Activated CD4-positive, alpha-beta memory T cell treated with anti-CD3 and anti-CD28 coated beads, Interleukin-2, amount 10 ng/mL, durations not matched to agents 7 days and 5 days (primary cell): ENCODE measurements at regions not wholly inside any gene's neighbourhood (a gene's known extent, or its start where the extent isn't known, plus 50 kb on each side); places are given as distances from the start of the nearest gene placed in this dataset.

Experiments used
- CTCF ChIA-PET: fragments of 350-600 bp; sonication (Branson Sonifier 250); formaldehyde crosslinking; loops from one replicate; lab custom pipeline; 2021; ENCODE audit warnings: antibody characterized with exemption, inconsistent platforms; lab: Charles Lee
- POLR2A ChIA-PET: fragments of 350-600 bp; sonication (Branson Sonifier 250); formaldehyde crosslinking; loops from one replicate; lab custom pipeline; 2021; ENCODE audit warnings: antibody characterized with exemption; lab: Charles Lee
- DNase-seq: peaks from one replicate; pipeline ENCODE4 v3.0.0-alpha.2; 2020
- H3K27ac Mint-ChIP-seq: one replicate; pipeline ENCODE4 v1.8.0; 2021; ENCODE audit warnings: mild to moderate bottlenecking, mixed read lengths
- H3K27me3 Mint-ChIP-seq: one replicate; pipeline ENCODE4 v1.8.0; 2021; ENCODE audit warnings: mixed read lengths
- H3K36me3 Mint-ChIP-seq: one replicate; pipeline ENCODE4 v1.8.0; 2021; ENCODE audit warnings: low read depth, mixed read lengths
- H3K4me1 Mint-ChIP-seq: one replicate; pipeline ENCODE4 v1.8.0; 2021; ENCODE audit warnings: mixed read lengths
- H3K4me3 Mint-ChIP-seq: one replicate; pipeline ENCODE4 v1.8.0; 2021; ENCODE audit warnings: mild to moderate bottlenecking, mixed read lengths
- H3K9me3 Mint-ChIP-seq: one replicate; pipeline ENCODE4 v1.8.0; 2021; ENCODE audit warnings: mixed read lengths

DNA sequence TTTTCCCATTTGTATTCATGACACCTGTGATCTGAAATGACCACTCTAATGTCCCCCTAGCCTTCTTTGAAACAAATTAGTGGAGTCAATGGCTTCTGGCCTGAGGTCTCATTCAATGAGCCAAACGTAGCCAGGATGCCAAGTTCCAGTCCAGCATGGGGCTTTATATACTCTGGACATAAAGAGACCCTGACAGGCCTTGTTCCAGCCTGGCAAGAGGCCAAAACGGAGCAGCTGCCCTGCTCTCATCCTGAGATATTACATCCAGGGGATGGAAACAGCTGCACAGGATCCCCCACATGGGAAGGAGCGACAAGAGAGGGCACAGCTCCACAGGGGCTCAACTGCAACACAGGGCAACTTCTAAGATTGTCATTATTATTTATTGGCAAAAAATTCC, 437.8 kb downstream of the CDH26 start:
- no peak for DNase-seq
- ChIA-PET POLR2A (no interaction called here), CTCF (no interaction called here)
- H3K4me3 Mint-ChIP-seq: no peak overlapping the region
- no peaks in the 10 kb centered on the region for H3K4me1 Mint-ChIP-seq
- H3K36me3 Mint-ChIP-seq: no peaks in the 10 kb centered on the region
- H3K27me3 Mint-ChIP-seq: no peaks in the 10 kb centered on the region
- peaks cover 4% of the 10 kb centered on the region for H3K9me3 Mint-ChIP-seq
- H3K27ac Mint-ChIP-seq: no peak overlapping the region

DNA sequence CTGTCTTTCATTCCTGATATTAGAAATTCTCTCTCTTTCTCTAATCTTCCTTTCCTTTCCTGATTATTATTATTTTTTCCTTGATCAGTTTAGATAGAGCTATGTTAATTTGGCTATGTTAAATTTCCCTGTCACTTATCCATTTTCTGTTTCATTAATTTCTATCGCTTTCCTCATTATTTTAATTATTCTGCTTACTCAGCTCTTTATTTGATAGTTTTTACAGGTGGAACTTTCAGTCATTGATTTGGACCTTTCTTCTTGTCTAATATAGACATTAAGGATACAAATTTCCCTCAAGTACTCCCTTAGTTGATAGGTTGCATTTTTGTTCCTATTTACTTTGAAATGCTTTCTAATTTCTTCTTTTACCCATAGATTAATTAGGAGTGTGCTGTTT, 442.3 kb downstream of the CDH26 start:
- ChIA-PET POLR2A (no interaction called here), CTCF (no interaction called here)
- Mint-ChIP-seq H3K27me3 (no peaks in the 10 kb centered on the region), H3K36me3 (no peaks in the 10 kb centered on the region), H3K4me3 (no peak overlapping the region), H3K27ac (no peak overlapping the region), H3K9me3 (peaks cover 4% of the 10 kb centered on the region), H3K4me1 (no peaks in the 10 kb centered on the region)
- no peak for DNase-seq

DNA sequence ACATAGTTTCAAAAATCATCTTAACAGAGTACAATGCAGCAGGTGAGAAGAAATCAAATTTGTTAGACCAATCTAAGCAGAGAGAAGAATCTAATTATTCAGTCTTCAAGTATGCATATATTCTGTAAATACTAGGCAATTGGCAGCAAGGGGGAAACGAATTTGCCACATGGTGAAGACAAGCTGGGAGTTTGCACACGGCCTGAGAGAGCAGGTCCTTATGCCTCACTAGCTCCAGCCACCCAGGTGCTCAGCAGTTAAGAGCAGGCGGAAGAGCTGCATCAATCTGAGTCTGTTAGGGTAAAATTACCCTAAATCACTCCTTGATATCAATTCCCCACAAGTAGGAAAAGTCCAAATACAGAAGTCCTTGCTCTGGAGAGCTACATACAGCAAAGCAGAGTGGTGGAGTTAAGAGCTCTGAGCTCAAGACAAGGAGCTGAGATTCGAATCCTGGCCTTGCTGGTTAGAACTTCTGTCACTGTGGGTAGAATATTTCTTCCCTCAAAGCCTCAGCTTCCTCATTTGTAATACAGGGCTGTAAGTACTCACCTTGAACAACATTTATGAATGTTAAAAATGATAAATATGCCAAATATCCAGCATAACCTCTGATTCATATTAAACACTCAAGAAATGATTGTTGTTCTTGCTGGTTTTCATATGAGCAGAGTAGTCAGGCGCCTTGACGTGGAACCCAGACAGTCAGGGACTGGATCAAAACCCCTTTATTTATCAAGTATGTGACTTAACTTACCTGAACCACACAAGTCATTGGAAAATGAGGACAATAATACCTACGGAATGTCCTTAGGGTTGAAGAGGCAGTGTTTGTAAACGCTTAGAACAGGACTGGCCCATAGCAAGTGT, 444.2 kb downstream of the CDH26 start:
- POLR2A ChIA-PET: no interaction called here
- Mint-ChIP-seq H3K4me1 (no peaks in the 10 kb centered on the region), H3K27me3 (no peaks in the 10 kb centered on the region), H3K9me3 (peaks cover 4% of the 10 kb centered on the region), H3K27ac (no peak overlapping the region), H3K4me3 (no peak overlapping the region), H3K36me3 (no peaks in the 10 kb centered on the region)
- CTCF ChIA-PET: no interaction called here
- DNase-seq: no peak

DNA sequence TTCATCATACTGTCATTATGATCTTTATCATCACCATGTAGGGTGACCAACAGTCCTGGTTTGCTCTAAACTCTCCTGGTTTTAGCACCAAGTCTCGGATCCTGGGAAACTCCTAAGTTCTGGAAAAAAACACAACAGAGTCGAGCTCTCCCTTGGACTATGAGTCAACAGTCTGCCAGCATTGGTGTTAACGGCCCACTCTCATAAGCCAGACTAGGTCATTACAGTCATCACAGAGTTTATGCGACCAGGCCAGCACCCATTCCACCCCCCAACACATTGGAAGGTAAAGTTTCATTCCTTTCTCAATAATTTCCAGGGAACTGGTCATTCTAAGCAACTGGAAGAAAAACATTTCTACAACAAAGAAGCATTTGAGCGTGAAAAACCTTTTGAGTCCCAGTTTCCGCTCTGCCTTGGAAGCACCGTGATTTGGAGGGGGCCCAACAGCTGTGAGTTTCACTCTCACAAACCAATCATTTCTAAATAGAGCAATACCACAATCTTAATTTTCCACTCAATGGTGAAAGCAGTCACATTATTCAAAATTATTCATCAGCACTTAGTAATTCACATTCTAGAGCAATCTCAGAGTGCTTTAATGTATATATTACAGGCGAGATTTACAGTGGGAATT, 445.0 kb downstream of the CDH26 start:
- no peak for DNase-seq
- ChIA-PET CTCF (no interaction called here), POLR2A (no interaction called here)
- no peak overlapping the region for H3K4me3 Mint-ChIP-seq
- no peak overlapping the region for H3K27ac Mint-ChIP-seq
- no peaks in the 10 kb centered on the region for H3K27me3 Mint-ChIP-seq
- peaks cover 4% of the 10 kb centered on the region for H3K4me1 Mint-ChIP-seq
- H3K36me3 Mint-ChIP-seq: no peaks in the 10 kb centered on the region
- peaks cover 4% of the 10 kb centered on the region for H3K9me3 Mint-ChIP-seq

DNA sequence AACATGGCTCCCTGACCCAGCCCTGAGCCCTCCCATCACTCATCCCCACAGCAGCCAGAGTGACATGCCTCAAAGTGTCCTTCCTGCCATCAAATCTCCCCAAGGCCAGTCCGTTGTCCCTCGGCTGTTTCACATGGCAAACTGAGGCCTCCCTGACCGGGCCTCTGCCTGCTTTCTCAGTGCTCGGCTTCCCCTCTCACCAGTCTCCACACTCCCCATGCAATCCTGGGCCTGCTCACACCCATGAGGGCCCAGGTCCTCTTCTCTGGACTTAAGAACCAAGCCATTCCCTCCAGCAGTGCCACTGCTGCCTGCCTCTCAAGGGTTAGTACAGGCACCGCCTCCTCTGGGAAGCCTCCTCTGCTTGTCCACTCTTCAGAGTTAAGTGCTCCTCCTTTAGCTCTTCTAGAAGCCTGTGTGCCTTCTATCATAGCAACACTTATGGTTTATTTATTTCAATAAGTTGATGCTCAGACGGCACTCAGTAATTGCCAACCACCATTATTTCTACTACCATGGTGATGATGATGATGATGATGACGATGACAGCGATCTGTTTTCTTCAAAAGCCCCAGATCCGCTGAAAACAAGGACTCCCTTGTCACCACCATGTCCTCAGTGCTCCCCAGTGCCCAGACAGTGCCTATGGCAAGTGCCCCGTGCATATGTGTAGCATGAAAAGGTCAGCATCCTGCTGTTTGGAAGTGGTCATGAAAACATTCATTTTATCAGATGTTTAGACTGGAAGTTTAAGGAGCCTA, 449.0 kb downstream of the CDH26 start:
- CTCF ChIA-PET: no interaction called here

DNA sequence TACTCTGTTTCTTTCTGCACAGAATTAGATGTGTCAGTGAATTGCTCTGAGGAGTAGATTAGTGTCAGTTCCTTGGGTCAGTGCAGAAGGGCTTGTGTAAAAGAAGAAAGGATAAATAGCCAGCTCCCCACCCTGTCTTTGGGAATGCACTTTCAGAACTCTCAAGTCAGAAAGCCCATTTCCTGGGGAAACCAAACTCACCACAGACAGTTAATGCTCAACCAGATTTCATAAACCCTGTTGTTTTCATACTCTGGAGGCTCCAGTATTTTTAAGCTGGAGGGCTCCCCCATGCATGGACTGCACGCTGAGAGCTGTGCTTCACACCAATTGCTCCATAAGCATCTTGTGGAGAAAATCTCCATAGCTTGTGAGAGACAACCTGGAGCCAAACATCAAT, 449.7 kb downstream of the CDH26 start:
- no peaks in the 10 kb centered on the region for H3K36me3 Mint-ChIP-seq
- no peaks in the 10 kb centered on the region for H3K27me3 Mint-ChIP-seq
- peaks cover 3% of the 10 kb centered on the region for H3K9me3 Mint-ChIP-seq
- no peak overlapping the region for H3K4me3 Mint-ChIP-seq
- no peak overlapping the region for H3K27ac Mint-ChIP-seq
- ChIA-PET POLR2A (no interaction called here), CTCF (no interaction called here)
- no peak for DNase-seq
- H3K4me1 Mint-ChIP-seq: peaks cover 4% of the 10 kb centered on the region

More for the DNA sequence above, 449.0 kb downstream of the CDH26 start:
- no peaks in the 10 kb centered on the region for H3K36me3 Mint-ChIP-seq
- H3K27me3 Mint-ChIP-seq: no peaks in the 10 kb centered on the region
- no peak overlapping the region for H3K4me3 Mint-ChIP-seq
- H3K9me3 Mint-ChIP-seq: peaks cover 3% of the 10 kb centered on the region
- H3K4me1 Mint-ChIP-seq: peaks cover 4% of the 10 kb centered on the region
- no peak overlapping the region for H3K27ac Mint-ChIP-seq
- no peak for DNase-seq
- POLR2A ChIA-PET: no interaction called here

DNA sequence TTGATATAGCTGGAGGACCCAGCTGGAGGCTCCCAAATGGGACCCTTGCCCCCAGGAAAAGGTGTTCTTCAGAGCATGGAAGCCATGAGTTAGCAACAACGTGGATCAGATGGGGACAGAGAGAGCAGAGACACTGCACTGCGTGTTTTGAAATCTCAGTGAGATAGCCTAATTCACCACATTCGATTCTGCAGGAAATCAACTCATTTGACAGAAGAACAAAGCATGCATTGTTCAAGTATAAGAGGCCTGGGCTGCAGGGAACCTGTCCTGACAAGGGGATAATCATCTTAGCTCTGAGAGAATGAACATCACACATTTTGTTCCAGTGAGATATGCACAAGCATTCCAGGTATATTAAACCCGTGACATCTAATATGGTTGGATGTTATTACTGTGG, 450.2 kb downstream of the CDH26 start:
- ChIA-PET CTCF (no interaction called here), POLR2A (no interaction called here)
- Mint-ChIP-seq H3K36me3 (no peaks in the 10 kb centered on the region), H3K4me3 (no peak overlapping the region), H3K4me1 (peaks cover 4% of the 10 kb centered on the region), H3K27me3 (no peaks in the 10 kb centered on the region), H3K9me3 (peaks cover 3% of the 10 kb centered on the region), H3K27ac (no peak overlapping the region)
- no peak for DNase-seq

DNA sequence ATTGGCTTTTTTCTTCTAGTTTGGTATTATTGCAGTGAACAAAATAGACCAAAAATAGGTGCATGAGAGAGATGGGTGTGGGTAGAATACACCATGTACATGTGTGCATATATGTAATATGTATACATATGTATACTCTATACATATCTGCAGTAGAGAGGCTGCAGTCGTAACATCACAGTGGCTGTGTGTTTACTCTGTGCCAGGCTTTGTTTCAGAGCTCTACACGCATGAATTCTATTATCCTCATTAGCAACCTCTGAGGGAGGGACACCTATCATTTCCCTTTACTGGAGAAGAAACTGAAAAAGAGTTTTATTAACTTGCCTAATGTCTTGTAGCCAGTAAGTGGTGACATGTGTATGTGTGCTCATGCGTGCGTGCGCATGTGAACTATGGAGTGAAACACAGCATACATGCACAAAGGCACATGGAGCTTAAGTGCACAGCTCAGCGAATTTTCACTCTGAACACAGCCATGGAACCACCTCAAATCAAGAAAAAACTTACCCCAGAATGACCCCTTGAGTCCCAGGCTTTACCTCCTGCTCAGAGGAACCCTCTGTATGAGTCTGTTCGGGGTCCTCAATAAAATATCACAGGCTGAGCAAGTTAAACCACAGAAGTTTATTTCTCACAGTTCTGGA, 452.5 kb downstream of the CDH26 start:
- CTCF ChIA-PET: no interaction called here
- Mint-ChIP-seq H3K27ac (no peak overlapping the region), H3K27me3 (peaks cover 2% of the 10 kb centered on the region), H3K36me3 (no peaks in the 10 kb centered on the region), H3K4me1 (peaks cover 4% of the 10 kb centered on the region), H3K9me3 (peaks cover 3% of the 10 kb centered on the region), H3K4me3 (no peak overlapping the region)
- POLR2A ChIA-PET: no interaction called here
- no peak for DNase-seq

DNA sequence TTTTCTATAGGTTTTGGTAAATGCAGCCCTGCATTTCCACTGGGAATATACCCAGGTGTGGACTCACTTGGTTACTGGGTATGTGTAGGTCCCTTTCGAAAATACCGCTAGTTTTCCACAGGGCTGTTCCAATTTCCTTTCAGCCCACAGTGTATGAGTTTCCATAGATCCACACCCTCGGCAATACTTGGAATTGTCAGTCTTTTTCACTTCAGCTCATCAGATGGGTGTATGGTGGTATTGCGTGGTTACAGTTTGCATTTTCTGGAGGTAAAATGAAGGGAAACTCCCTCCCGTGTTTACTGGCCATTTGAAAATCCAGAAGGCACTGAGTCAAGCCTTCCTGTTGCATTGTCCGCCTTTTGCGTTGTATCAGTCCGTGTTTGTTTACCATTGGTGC, 453.6 kb downstream of the CDH26 start:
- no peak overlapping the region for H3K4me3 Mint-ChIP-seq
- no peaks in the 10 kb centered on the region for H3K36me3 Mint-ChIP-seq
- ChIA-PET CTCF (no interaction called here), POLR2A (no interaction called here)
- peaks cover 4% of the 10 kb centered on the region for H3K4me1 Mint-ChIP-seq
- peaks cover 2% of the 10 kb centered on the region for H3K27me3 Mint-ChIP-seq
- peaks cover 3% of the 10 kb centered on the region for H3K9me3 Mint-ChIP-seq
- no peak overlapping the region for H3K27ac Mint-ChIP-seq
- no peak for DNase-seq

DNA sequence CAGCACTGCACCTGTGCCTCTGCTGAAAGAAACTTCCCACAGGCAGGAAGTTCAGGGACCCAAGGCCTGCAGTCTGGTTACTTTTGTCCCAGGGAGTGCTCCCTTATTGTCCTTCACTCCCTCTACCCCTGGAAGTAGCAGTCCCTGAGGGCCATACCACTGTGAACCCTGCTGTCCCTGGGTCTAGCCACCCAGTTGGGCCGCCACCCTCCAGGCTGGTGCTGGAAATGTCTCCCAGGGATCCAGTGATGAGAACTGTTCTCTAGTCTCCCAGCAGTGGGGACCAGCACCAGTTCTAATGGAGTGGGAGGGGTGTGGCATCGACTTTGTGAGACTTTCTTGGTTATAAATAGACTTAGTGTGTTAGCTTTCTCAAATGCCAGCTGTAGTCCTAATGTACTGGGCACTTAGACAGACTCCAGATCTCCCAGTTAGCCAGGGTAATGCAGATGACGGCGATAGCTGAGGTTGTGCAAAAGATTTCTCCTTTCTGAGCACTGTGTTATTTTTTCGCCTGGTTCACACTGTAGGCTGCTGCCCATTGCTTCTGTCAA, 462.5 kb downstream of the CDH26 start:
- CTCF ChIA-PET: no interaction called here
- H3K27me3 Mint-ChIP-seq: peaks cover 2% of the 10 kb centered on the region
- no peak for DNase-seq

DNA sequence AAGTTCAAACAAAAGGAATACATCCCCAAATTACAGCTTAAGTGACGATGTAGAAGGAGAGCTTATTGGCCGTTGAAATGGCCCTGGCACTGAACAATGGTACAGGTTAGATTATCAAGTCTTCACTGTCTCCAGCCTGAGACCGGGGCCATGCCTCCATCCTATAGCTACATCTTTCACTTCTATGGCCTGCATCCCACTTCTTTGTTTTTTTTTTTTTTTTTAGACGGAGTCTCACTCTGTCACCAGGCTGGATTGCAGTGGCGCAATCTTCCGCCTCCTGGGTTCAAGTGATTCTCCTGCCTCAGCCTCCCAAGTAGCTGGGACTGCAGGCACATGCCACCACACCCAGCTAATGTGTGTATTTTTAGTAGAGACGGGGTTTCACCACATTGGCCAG, 464.6 kb downstream of the CDH26 start:
- Mint-ChIP-seq H3K27me3 (no peaks in the 10 kb centered on the region), H3K9me3 (no peaks in the 10 kb centered on the region), H3K36me3 (no peaks in the 10 kb centered on the region), H3K4me1 (peaks cover 3% of the 10 kb centered on the region), H3K4me3 (no peak overlapping the region), H3K27ac (no peak overlapping the region)
- DNase-seq: no peak
- CTCF ChIA-PET: no interaction called here
- POLR2A ChIA-PET: no interaction called here

More for the DNA sequence above, 462.5 kb downstream of the CDH26 start:
- peaks cover 11% of the 10 kb centered on the region for H3K4me1 Mint-ChIP-seq
- H3K9me3 Mint-ChIP-seq: no peaks in the 10 kb centered on the region
- no peak overlapping the region for H3K4me3 Mint-ChIP-seq
- no peaks in the 10 kb centered on the region for H3K36me3 Mint-ChIP-seq
- POLR2A ChIA-PET: no interaction called here
- H3K27ac Mint-ChIP-seq: no peak overlapping the region

DNA sequence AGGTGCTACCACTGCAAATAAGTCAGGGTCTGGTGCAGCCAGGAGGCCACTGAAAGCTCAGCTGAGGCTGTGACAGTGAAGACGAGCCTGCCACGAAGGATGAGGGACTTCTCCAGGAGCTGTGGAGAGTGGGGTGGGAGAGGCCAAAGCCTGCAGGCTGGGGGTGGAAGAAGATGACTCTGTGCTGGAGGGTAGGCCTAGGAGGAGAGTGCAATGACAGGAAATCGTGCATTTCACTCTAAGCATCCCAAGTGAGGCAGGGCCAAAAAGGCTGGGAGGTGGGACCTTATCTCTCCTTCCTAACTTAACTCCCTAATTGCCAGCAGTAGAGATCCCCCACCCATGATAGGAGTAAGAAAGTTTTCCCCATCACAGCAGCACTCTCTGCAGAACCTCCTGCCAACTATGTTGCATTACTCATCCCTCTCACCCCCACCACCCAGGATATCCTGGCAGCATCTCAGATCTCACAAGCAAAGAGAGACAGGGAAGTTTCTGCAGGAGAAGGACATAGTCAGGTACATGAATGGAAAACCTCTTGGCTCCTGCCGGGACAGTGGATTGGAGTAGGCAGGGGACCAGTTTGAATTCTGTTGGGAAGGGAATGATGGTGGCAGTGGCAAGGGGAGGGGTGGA, 466.2 kb downstream of the CDH26 start:
- CTCF ChIA-PET: no interaction called here
- no peak for DNase-seq

More for the DNA sequence above, 466.2 kb downstream of the CDH26 start:
- no peaks in the 10 kb centered on the region for H3K27me3 Mint-ChIP-seq
- POLR2A ChIA-PET: no interaction called here
- no peaks in the 10 kb centered on the region for H3K4me1 Mint-ChIP-seq
- no peaks in the 10 kb centered on the region for H3K36me3 Mint-ChIP-seq
- H3K9me3 Mint-ChIP-seq: no peaks in the 10 kb centered on the region
- no peak overlapping the region for H3K4me3 Mint-ChIP-seq
- no peak overlapping the region for H3K27ac Mint-ChIP-seq
